Mesenchymal stem cell (in vitro differentiated cells and primary cell): ENCODE measurements at regions not wholly inside any gene's neighbourhood (a gene's known extent, or its start where the extent isn't known, plus 50 kb on each side); places are given as distances from the start of the nearest gene placed in this dataset.

ENCODE experiments used
- DNase-seq: peaks from one replicate; pipeline ENCODE4 v3.0.0-alpha.2; 2013
- H2AFZ ChIP-seq: one replicate; pipeline ENCODE4 v1.6.1; 2013; ENCODE audit warnings: low read depth, mild to moderate bottlenecking, control low read depth, inconsistent platforms, low read length, moderate library complexity
- H2AK5ac ChIP-seq: 2 replicates; pipeline ENCODE4 v1.6.1; 2013; ENCODE audit warnings: low read length, moderate library complexity, mild to moderate bottlenecking, inconsistent platforms; ENCODE audit not compliant: severe bottlenecking
- H2BK120ac ChIP-seq: one replicate; pipeline ENCODE4 v1.6.1; 2013; ENCODE audit warnings: low read depth, mild to moderate bottlenecking, inconsistent platforms, low read length, moderate library complexity
- H2BK12ac ChIP-seq, 2 experiments: one replicate each; pipeline ENCODE4 v1.6.1; 2013; ENCODE audit warnings: inconsistent platforms in 2 of 2, low read length in 2 of 2, mild to moderate bottlenecking in 2 of 2, moderate library complexity in 2 of 2, control low read depth in 1 of 2
- H2BK15ac ChIP-seq: one replicate; pipeline ENCODE4 v1.6.1; 2013; ENCODE audit warnings: mild to moderate bottlenecking, low read depth, inconsistent platforms; ENCODE audit not compliant: poor library complexity, severe bottlenecking
- H2BK5ac ChIP-seq: 2 replicates; pipeline ENCODE4 v1.6.1; 2013; ENCODE audit warnings: low read depth, mild to moderate bottlenecking, low read length, control low read depth, inconsistent platforms; ENCODE audit not compliant: poor library complexity, severe bottlenecking
- H3K14ac ChIP-seq, 2 experiments: one replicate each; pipeline ENCODE4 v1.6.1; 2013; ENCODE audit warnings: inconsistent platforms in 2 of 2, low read length in 2 of 2, control low read depth in 1 of 2, mild to moderate bottlenecking in 1 of 2, moderate library complexity in 1 of 2
- H3K18ac ChIP-seq, 2 experiments: one replicate each; pipeline ENCODE4 v1.6.1; 2013; ENCODE audit warnings: inconsistent platforms in 2 of 2, low read length in 2 of 2, control low read depth in 1 of 2, low read depth in 1 of 2, mild to moderate bottlenecking in 1 of 2
- H3K23ac ChIP-seq, 2 experiments: one replicate each; pipeline ENCODE4 v1.6.1; 2013; ENCODE audit warnings: inconsistent platforms in 2 of 2, low read length in 2 of 2, mild to moderate bottlenecking in 2 of 2, moderate library complexity in 2 of 2, control low read depth in 1 of 2
- H3K27ac ChIP-seq: 2 replicates; pipeline ENCODE4 v1.5.1; 2013; ENCODE audit warnings: mild to moderate bottlenecking, moderate library complexity, low read length, control low read depth, inconsistent platforms; ENCODE audit not compliant: poor library complexity, severe bottlenecking
- H3K27me3 ChIP-seq, 2 experiments: 2 replicates each; pipeline versions ENCODE4 v1.6.1 to v1.7.0; 2013; ENCODE audit warnings: low read length in 2 of 2, mild to moderate bottlenecking in 2 of 2, moderate library complexity in 2 of 2, control low read depth in 1 of 2, inconsistent platforms in 1 of 2; ENCODE audit not compliant: control insufficient read depth in 1 of 2, insufficient read depth in 1 of 2
- H3K36me3 ChIP-seq, 2 experiments: 2 replicates each; pipeline versions ENCODE4 v1.6.1 to v1.7.0; 2013; ENCODE audit warnings: low read length in 2 of 2, control low read depth in 1 of 2, inconsistent platforms in 1 of 2, low read depth in 1 of 2, mild to moderate bottlenecking in 1 of 2; ENCODE audit not compliant: insufficient read depth in 2 of 2, control insufficient read depth in 1 of 2
- H3K4ac ChIP-seq, 2 experiments: one replicate each; pipeline ENCODE4 v1.6.1; 2013; ENCODE audit warnings: inconsistent platforms in 2 of 2, low read length in 2 of 2, mild to moderate bottlenecking in 2 of 2, moderate library complexity in 2 of 2, control low read depth in 1 of 2, low read depth in 1 of 2
- H3K4me1 ChIP-seq: 2 replicates; pipeline ENCODE4 v1.6.1; 2013; ENCODE audit warnings: low read depth, low read length, control low read depth; ENCODE audit not compliant: control insufficient read depth, insufficient read depth
- H3K4me2 ChIP-seq: 2 replicates; pipeline ENCODE4 v1.6.1; 2013; ENCODE audit warnings: low read length, mild to moderate bottlenecking, inconsistent platforms; ENCODE audit not compliant: poor library complexity, severe bottlenecking
- H3K4me3 ChIP-seq, 2 experiments: 2 replicates each; pipeline versions ENCODE4 v1.5.1 to v1.7.0; 2013; ENCODE audit warnings: low read length in 2 of 2, mild to moderate bottlenecking in 2 of 2, control low read depth in 1 of 2, low read depth in 1 of 2; ENCODE audit not compliant: insufficient read depth in 1 of 2
- H3K79me1 ChIP-seq: replicated peaks from 2 replicates; pipeline ENCODE4 v1.6.1; 2013; ENCODE audit warnings: mild to moderate bottlenecking, control low read depth, low read length, inconsistent platforms; ENCODE audit not compliant: poor library complexity, severe bottlenecking
- H3K9ac ChIP-seq: 2 replicates; pipeline ENCODE4 v1.7.0; 2013; ENCODE audit warnings: mild to moderate bottlenecking, low read length, moderate library complexity
- H3K9me3 ChIP-seq: 2 replicates; pipeline ENCODE4 v1.7.0; 2013; ENCODE audit warnings: mild to moderate bottlenecking, low read length; ENCODE audit not compliant: control insufficient read depth
- H4K8ac ChIP-seq: one replicate; pipeline ENCODE4 v1.6.1; 2013; ENCODE audit warnings: inconsistent platforms, mild to moderate bottlenecking, low read length, moderate library complexity
- H4K91ac ChIP-seq: one replicate; pipeline ENCODE4 v1.6.1; 2013; ENCODE audit warnings: mild to moderate bottlenecking, low read length, inconsistent platforms
- WGBS: methylation state at CpG from one replicate; pipeline ENCODE4 v1.1.7; 2013; ENCODE audit warnings: mixed read lengths; 5-methylcytosine and 5-hydroxymethylcytosine counted together

GRCh38 chrY:19076846-19077697 is 303.5 kb upstream of the HSFY2 start:
- no peak overlapping the region for H3K14ac ChIP-seq
- 98% methylated on average over 58 of the region's 69 CpGs for WGBS
- no peak overlapping the region for H3K4me2 ChIP-seq
- H3K9ac ChIP-seq, result no peak overlapping the region
- H3K4me1 ChIP-seq, result no peaks in the 10 kb centered on the region
- H2AK5ac ChIP-seq, result no peak overlapping the region
- H3K27me3 ChIP-seq, result no peaks in the 10 kb centered on the region
- H4K91ac ChIP-seq, result no peak overlapping the region
- H4K8ac ChIP-seq, result no peak overlapping the region
- H3K79me1 ChIP-seq, result no peaks in the 10 kb centered on the region
- H3K9me3 ChIP-seq, result no peaks in the 10 kb centered on the region
- H2BK12ac ChIP-seq, result no peak overlapping the region
- no peak overlapping the region for H3K4ac ChIP-seq
- no peak overlapping the region for H2BK120ac ChIP-seq
- no peak for DNase-seq
- no peak overlapping the region for H2BK15ac ChIP-seq
- H3K23ac ChIP-seq, result no peak overlapping the region
- H3K4me3 ChIP-seq, result no peak overlapping the region
- H3K36me3 ChIP-seq, result no peaks in the 10 kb centered on the region
- H2BK5ac ChIP-seq, result no peak overlapping the region
- no peak overlapping the region for H3K18ac ChIP-seq
- H2AFZ ChIP-seq, result no peak overlapping the region
- H3K27ac ChIP-seq, result no peak overlapping the region

- Histone ChIP-seq H3K4me1 (no peaks in the 10 kb centered on the region), H3K27ac (peak overlapping the region; percentile 37), H3K4me2 (peak overlapping the region; percentile 75), H2BK15ac (no peak overlapping the region), H3K23ac (no peak overlapping the region), H2BK5ac (no peak overlapping the region), H3K18ac (peak overlapping the region in 1 of 2 experiments; percentile 5), H2BK120ac (no peak overlapping the region), H4K8ac (no peak overlapping the region), H3K27me3 (no peaks in the 10 kb centered on the region), H2BK12ac (peak overlapping the region in 1 of 2 experiments; percentile 63), H3K4me3 (peak overlapping the region in 1 of 2 experiments; percentile 55), H2AK5ac (no peak overlapping the region), H3K36me3 (no peaks in the 10 kb centered on the region), H3K14ac (peak overlapping the region in 1 of 2 experiments; percentile 75), H4K91ac (no peak overlapping the region), H2AFZ (peak overlapping the region; percentile 85), H3K4ac (no peak overlapping the region), H3K9me3 (no peaks in the 10 kb centered on the region), H3K9ac (no peak overlapping the region), H3K79me1 (no peaks in the 10 kb centered on the region)
- DNase-seq, result peak; percentile 37
- 4% methylated on average over 28 of the region's 28 CpGs for WGBS
Measured at GRCh38 chrY:19075471-19076253, 302.1 kb upstream of the HSFY2 start.

GRCh38 chrY:19067435-19067834 is 293.9 kb upstream of the HSFY2 start:
- DNase-seq, result no peak
- Histone ChIP-seq H4K91ac (no peak overlapping the region), H3K18ac (no peak overlapping the region), H2BK15ac (no peak overlapping the region), H3K4me2 (no peak overlapping the region), H3K9ac (no peak overlapping the region), H3K4me3 (no peak overlapping the region), H2BK120ac (no peak overlapping the region), H2BK5ac (no peak overlapping the region), H2BK12ac (no peak overlapping the region), H3K14ac (no peak overlapping the region), H4K8ac (no peak overlapping the region), H2AK5ac (no peak overlapping the region), H3K27me3 (no peaks in the 10 kb centered on the region), H3K9me3 (no peaks in the 10 kb centered on the region), H3K79me1 (no peaks in the 10 kb centered on the region), H3K4me1 (peaks cover 1% of the 10 kb centered on the region), H2AFZ (no peak overlapping the region), H3K4ac (no peak overlapping the region), H3K23ac (no peak overlapping the region), H3K36me3 (no peaks in the 10 kb centered on the region), H3K27ac (no peak overlapping the region)

- H3K9ac ChIP-seq, result no peak overlapping the region
- H4K91ac ChIP-seq, result no peak overlapping the region
- H2AFZ ChIP-seq, result no peak overlapping the region
- no peaks in the 10 kb centered on the region for H3K79me1 ChIP-seq
- H2BK12ac ChIP-seq, result no peak overlapping the region
- no peak overlapping the region for H3K4me2 ChIP-seq
- H3K4me3 ChIP-seq, result no peak overlapping the region
- H3K14ac ChIP-seq, result no peak overlapping the region
- no peak overlapping the region for H3K4ac ChIP-seq
- no peak overlapping the region for H3K23ac ChIP-seq
- H2BK15ac ChIP-seq, result no peak overlapping the region
- no peaks in the 10 kb centered on the region for H3K27me3 ChIP-seq
- H4K8ac ChIP-seq, result no peak overlapping the region
- H3K27ac ChIP-seq, result no peak overlapping the region
- H3K36me3 ChIP-seq, result no peaks in the 10 kb centered on the region
- H2AK5ac ChIP-seq, result no peak overlapping the region
- no peak overlapping the region for H2BK120ac ChIP-seq
- H3K4me1 ChIP-seq, result peaks cover 1% of the 10 kb centered on the region
- H3K18ac ChIP-seq, result no peak overlapping the region
- DNase-seq, result no peak
- H3K9me3 ChIP-seq, result no peaks in the 10 kb centered on the region
- WGBS, result 99% methylated on average over 7 of the region's 9 CpGs
- H2BK5ac ChIP-seq, result no peak overlapping the region
Measured at GRCh38 chrY:19066447-19067190, 293.1 kb upstream of the HSFY2 start.
